Panc1 (cell line): ENCODE measurements at regions not wholly inside any gene's neighbourhood (a gene's known extent, or its start where the extent isn't known, plus 50 kb on each side); places are given as distances from the start of the nearest gene placed in this dataset.

ENCODE experiments used
- ATAC-seq: fragments of 200-7000 bp; cut with Tn5 transposase; 2 replicates; pipeline ENCODE4 v1.9.1; 2020; ENCODE audit warnings: mild to moderate bottlenecking, moderate library complexity
- BruUV-seq: library from RNA; stranded (reverse); fragments of 400-500 nt; replicated peaks from 2 replicates; lab custom pipeline; 2021; lab: Mats Ljungman, UMichigan
- CTCF ChIA-PET: fragments of 300-600 bp; sonication (Branson Sonifier 250); formaldehyde crosslinking; loops from one replicate; lab custom pipeline; 2022; ENCODE audit warnings: antibody characterized with exemption; lab: Charles Lee
- POLR2A ChIA-PET: fragments of 300-600 bp; sonication (Branson Sonifier 250); formaldehyde crosslinking; loops from one replicate; lab custom pipeline; 2022; ENCODE audit warnings: antibody characterized with exemption; lab: Charles Lee
- DNase-seq: peaks from one replicate; pipeline ENCODE4 v3.0.0-alpha.2; 2010; ENCODE audit warnings: low read depth, low spot score
- H3K27ac ChIP-seq: 2 replicates; pipeline ENCODE4 v1.5.1; 2011; ENCODE audit warnings: mild to moderate bottlenecking, low read length, inconsistent platforms
- H3K27me3 ChIP-seq: fragments of 200-500 bp; sonication (Bioruptor generic); 2 replicates; pipeline ENCODE4 v1.6.0; 2014; ENCODE audit warnings: low read length, inconsistent platforms; ENCODE audit not compliant: control insufficient read depth, insufficient read depth
- H3K36me3 ChIP-seq: fragments of 200-500 bp; sonication (Bioruptor generic); 2 replicates; pipeline ENCODE4 v1.5.1; 2014; ENCODE audit warnings: inconsistent platforms, mild to moderate bottlenecking, low read length, moderate library complexity; ENCODE audit not compliant: control insufficient read depth, insufficient read depth
- H3K4me1 ChIP-seq: 2 replicates; pipeline ENCODE4 v1.5.1; 2011; ENCODE audit warnings: inconsistent platforms, mild to moderate bottlenecking, low read length, moderate library complexity; ENCODE audit not compliant: control insufficient read depth, insufficient read depth
- H3K4me3 ChIP-seq, 2 experiments: 2 replicates each; pipeline ENCODE4 v1.5.1; 2011 to 2012; ENCODE audit warnings: low read depth in 2 of 2, low read length in 2 of 2, mild to moderate bottlenecking in 2 of 2, inconsistent platforms in 1 of 2, moderate library complexity in 1 of 2
- H3K9me3 ChIP-seq: fragments of 200-500 bp; sonication (Bioruptor generic); 2 replicates; pipeline ENCODE4 v1.5.1; 2014; ENCODE audit warnings: low read depth, mild to moderate bottlenecking, inconsistent platforms, low read length, moderate library complexity; ENCODE audit not compliant: control insufficient read depth, insufficient read depth
- POLR2AphosphoS5 ChIP-seq: IDR thresholded peaks from 2 replicates; pipeline ENCODE4 v1.6.1; 2012; ENCODE audit warnings: mild to moderate bottlenecking, low read depth, low read length, moderate library complexity
- SIN3A ChIP-seq: IDR thresholded peaks from 2 replicates; pipeline ENCODE4 v1.6.1; 2012; ENCODE audit warnings: low read depth, mild to moderate bottlenecking, low read length, moderate library complexity, borderline replicate concordance; ENCODE audit not compliant: insufficient read depth
- TCF7L2 ChIP-seq: IDR thresholded peaks from 2 replicates; pipeline ENCODE4 v1.6.1; 2011; ENCODE audit warnings: mild to moderate bottlenecking, low read depth, low read length, inconsistent platforms
- in situ Hi-C: cut with HindIII; loops from 2 replicates; pipeline ENCODE4 v1.10.0; 2016; ENCODE audit warnings: low sequenced_read_pairs, low pct_unique_long_range_greater_than_20kb
- intact Hi-C: fragments of 100-400 bp; cut with micrococcal nuclease; formaldehyde crosslinking; loops from one replicate; pipeline ENCODE4 v1.10.0; 2022; ENCODE audit not compliant: unreplicated experiment
- TF ChIP-seq, protein P1 (sequence below): fragments of 450-650 bp; IDR thresholded peaks from 2 replicates; pipeline ENCODE4 v1.5.1; 2017; ENCODE audit warnings: mild to moderate bottlenecking
- TF ChIP-seq, protein P2 (sequence below), 2 experiments: IDR thresholded peaks; 2 replicates each; pipeline ENCODE4 v1.6.1; 2011 to 2012; ENCODE audit warnings: low read depth in 2 of 2, control low read depth in 1 of 2, low read length in 1 of 2, mild to moderate bottlenecking in 1 of 2, moderate library complexity in 1 of 2; ENCODE audit not compliant: insufficient read depth in 1 of 2

DNA sequence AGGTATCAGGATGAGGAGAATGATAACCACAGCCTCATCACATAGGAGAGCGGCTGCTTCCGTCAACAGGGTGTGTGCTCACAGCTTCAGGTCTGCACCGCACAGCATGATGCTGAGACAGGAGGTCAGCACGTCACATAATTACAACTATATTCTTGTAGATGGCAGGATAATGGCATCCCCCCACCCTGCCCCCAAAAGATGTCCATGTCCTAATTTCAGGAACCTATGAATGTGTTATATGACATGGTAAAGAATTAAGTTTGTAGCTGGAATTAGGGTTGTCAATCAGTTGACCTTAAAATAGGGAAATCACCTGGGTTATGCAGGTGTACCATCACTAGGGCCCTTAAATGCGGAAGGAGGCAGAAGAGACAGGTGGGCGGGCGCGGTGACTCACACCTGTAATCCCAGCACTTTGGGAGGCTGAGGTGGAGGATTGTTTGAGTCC is 73.9 kb downstream of the ARL4C start:
- BruUV-seq = no TSS peak
- CTCF ChIA-PET = interaction anchor here (0.6 kb wide), 1 partner anchor 395 kb away, joined by 4 read pairs; no protein-coding TSS in a partner anchor
- POLR2A ChIA-PET = no interaction called here
- intact Hi-C loops (loop anchor here (10.0 kb wide), 1 partner anchor 62 kb away; no protein-coding TSS in a partner anchor), in situ Hi-C loops (no loop called here)
- H3K36me3 ChIP-seq = no peaks in the 10 kb centered on the region
- H3K9me3 ChIP-seq = 0 out of 2 replicates have a peak, but pooled peaks cover 3% of the 10 kb centered on the region
- peaks cover 23% of the 10 kb centered on the region for H3K4me1 ChIP-seq
- no peak overlapping the region for H3K4me3 ChIP-seq
- peak overlapping the region; percentile 77 for H3K27ac ChIP-seq
- H3K27me3 ChIP-seq = no peaks in the 10 kb centered on the region
- ATAC-seq (peak; percentile 51), DNase-seq (no peak)
- TF ChIP-seq, protein P1, sequence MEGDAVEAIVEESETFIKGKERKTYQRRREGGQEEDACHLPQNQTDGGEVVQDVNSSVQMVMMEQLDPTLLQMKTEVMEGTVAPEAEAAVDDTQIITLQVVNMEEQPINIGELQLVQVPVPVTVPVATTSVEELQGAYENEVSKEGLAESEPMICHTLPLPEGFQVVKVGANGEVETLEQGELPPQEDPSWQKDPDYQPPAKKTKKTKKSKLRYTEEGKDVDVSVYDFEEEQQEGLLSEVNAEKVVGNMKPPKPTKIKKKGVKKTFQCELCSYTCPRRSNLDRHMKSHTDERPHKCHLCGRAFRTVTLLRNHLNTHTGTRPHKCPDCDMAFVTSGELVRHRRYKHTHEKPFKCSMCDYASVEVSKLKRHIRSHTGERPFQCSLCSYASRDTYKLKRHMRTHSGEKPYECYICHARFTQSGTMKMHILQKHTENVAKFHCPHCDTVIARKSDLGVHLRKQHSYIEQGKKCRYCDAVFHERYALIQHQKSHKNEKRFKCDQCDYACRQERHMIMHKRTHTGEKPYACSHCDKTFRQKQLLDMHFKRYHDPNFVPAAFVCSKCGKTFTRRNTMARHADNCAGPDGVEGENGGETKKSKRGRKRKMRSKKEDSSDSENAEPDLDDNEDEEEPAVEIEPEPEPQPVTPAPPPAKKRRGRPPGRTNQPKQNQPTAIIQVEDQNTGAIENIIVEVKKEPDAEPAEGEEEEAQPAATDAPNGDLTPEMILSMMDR = no peak
- TF ChIP-seq POLR2AphosphoS5 (no peak), SIN3A (no peak), TCF7L2 (no peak)
- TF ChIP-seq, protein P2, sequence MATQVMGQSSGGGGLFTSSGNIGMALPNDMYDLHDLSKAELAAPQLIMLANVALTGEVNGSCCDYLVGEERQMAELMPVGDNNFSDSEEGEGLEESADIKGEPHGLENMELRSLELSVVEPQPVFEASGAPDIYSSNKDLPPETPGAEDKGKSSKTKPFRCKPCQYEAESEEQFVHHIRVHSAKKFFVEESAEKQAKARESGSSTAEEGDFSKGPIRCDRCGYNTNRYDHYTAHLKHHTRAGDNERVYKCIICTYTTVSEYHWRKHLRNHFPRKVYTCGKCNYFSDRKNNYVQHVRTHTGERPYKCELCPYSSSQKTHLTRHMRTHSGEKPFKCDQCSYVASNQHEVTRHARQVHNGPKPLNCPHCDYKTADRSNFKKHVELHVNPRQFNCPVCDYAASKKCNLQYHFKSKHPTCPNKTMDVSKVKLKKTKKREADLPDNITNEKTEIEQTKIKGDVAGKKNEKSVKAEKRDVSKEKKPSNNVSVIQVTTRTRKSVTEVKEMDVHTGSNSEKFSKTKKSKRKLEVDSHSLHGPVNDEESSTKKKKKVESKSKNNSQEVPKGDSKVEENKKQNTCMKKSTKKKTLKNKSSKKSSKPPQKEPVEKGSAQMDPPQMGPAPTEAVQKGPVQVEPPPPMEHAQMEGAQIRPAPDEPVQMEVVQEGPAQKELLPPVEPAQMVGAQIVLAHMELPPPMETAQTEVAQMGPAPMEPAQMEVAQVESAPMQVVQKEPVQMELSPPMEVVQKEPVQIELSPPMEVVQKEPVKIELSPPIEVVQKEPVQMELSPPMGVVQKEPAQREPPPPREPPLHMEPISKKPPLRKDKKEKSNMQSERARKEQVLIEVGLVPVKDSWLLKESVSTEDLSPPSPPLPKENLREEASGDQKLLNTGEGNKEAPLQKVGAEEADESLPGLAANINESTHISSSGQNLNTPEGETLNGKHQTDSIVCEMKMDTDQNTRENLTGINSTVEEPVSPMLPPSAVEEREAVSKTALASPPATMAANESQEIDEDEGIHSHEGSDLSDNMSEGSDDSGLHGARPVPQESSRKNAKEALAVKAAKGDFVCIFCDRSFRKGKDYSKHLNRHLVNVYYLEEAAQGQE (IDR thresholded peaks at IDR 0.05; ENCODE audit: insufficient read depth in 1 of 2, low read depth in 2 of 2, low read length in 1 of 2) = no peak

DNA sequence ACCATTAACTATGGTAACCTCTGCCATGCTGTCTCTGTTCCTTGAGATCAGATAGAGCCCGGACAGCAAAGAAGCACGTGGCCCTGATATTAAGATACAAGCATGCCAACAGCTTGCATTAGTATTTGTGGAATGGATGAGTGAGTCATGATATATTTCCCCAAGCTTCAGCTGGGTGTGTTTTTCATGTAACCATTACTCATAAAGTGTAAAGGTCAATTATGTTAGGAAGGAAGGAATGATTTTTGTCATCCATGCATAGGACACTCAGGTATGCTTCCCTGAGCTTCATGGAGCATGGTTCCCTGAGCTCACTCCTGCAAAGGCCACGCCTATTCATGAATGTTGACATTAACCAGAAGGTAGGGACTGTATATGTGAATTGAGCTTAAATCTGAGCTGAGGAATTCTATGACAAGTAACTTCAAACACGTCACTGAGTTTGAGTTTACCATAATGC is 74.6 kb downstream of the ARL4C start:
- H3K9me3 ChIP-seq = 0 out of 2 replicates have a peak, but pooled peaks cover 3% of the 10 kb centered on the region
- in situ Hi-C loops (no loop called here), intact Hi-C loops (loop anchor here (10.0 kb wide), 1 partner anchor 62 kb away; no protein-coding TSS in a partner anchor)
- H3K36me3 ChIP-seq = no peaks in the 10 kb centered on the region
- H3K27ac ChIP-seq = peak overlapping the region; percentile 77
- no peaks in the 10 kb centered on the region for H3K27me3 ChIP-seq
- no TSS peak for BruUV-seq
- peaks cover 23% of the 10 kb centered on the region for H3K4me1 ChIP-seq
- TF ChIP-seq POLR2AphosphoS5 (peak; percentile 57; the same call in 1 of the 2 replicates), TCF7L2 (0 out of 2 replicates have a peak, but pooled peaks have one; percentile 13), SIN3A (no peak)
- TF ChIP-seq, protein P2 (IDR thresholded peaks at IDR 0.05; ENCODE audit: insufficient read depth in 1 of 2, low read depth in 2 of 2, low read length in 1 of 2) = no peak
- TF ChIP-seq, protein P1 = no peak
- no peak overlapping the region for H3K4me3 ChIP-seq
- ATAC-seq (peak; percentile 94), DNase-seq (peak; percentile 93)
- ChIA-PET CTCF (interaction anchor here (0.7 kb wide), 1 partner anchor 40 kb away, joined by 4 read pairs; no protein-coding TSS in a partner anchor), POLR2A (no interaction called here)
